Epithelial cell of esophagus (primary cell): ENCODE measurements at regions not wholly inside any gene's neighbourhood (a gene's known extent, or its start where the extent isn't known, plus 50 kb on each side); places are given as distances from the start of the nearest gene placed in this dataset.

Source experiments
- DNase-seq: peaks from one replicate; pipeline ENCODE4 v3.0.0; 2010; ENCODE audit warnings: low read depth
- H3K4me3 ChIP-seq: 2 replicates; pipeline ENCODE4 v1.5.1; 2011; ENCODE audit warnings: mild to moderate bottlenecking, low read length, control low read depth
- CTCF ChIP-seq: IDR thresholded peaks from 2 replicates; pipeline ENCODE4 v1.5.1; 2011; ENCODE audit warnings: low read depth, mild to moderate bottlenecking, low read length, control low read depth, inconsistent platforms; ENCODE audit not compliant: insufficient read depth; ENCODE audit errors: missing control alignments

DNA sequence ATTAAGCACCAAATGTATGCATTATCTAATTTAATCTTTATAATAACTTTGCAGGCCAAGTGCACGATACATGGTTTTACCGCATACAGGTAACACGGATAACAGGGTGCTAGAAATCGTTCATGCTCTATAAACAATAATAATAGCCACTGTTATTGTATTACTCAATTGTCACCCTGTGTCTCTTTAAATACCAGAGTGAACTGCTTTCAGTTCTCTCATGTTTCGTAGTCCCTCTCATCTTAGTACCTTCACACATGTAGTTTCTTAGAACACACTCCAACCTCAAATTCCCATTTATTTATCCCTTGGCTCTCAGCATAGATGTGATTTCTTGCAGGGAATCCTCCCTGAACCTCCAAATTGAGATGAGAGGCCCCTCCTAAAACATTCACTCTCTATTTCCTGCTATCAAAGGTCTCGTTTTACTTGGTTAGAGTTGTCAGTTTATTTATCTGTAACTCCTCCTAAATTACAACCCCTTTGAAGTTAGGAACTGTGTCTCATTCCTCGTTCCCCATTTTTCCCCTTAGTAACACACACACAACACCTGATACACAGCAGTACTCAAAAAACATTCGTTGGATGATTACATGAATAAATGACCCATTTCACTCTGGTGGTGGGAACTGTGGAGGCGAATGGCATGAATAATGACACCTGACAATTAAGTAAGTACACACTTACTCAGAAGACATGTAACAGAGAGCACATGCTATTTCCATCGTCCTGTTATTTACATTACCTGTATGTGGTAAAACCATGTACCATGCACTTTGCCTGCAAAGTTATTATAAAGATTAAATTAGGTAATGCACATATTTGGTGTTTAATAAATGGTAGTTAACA, 134.6 kb downstream of the BTG1 start:
- TF ChIP-seq CTCF: no peak
- no peak for DNase-seq
- no peak overlapping the region for H3K4me3 ChIP-seq

DNA sequence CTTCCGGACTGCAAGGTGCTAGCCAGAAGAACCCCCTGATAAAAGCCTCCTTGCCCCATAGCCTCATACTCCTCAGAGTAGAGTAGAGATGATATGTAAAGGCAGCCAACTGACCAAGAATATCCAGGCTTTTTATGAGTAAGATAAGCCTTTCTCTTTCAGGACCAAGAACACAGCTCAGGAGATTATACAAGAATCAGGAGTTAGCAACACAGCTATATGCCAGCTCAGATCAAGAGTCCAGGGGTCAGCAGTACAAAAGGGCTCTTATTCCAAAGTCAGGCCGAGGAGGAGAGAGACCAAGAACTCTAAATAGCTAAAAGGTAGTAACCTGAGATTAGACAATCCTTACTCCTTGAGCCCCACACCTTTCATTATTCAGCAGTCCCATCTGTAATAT, 135.3 kb downstream of the BTG1 start:
- no peak for DNase-seq
- H3K4me3 ChIP-seq: no peak overlapping the region
- no peak for TF ChIP-seq CTCF

DNA sequence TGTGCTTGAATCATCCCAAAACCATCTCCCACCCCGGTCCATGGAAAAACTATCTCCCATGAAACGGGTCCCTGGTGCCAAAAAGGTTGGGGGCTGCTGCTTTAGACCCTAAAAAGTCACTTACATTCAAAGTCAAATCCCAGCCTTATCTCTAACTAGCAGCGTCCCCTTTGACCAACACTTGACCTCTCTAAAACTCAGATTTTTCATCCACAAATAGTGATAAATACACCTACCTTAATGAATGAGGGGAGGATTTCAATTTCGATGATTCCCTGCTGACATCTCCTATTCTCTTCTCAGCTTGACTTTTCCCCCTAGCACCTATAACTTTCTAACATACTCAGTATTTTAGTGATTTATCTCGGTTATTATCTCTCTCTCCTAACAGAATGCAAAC, 137.3 kb downstream of the BTG1 start:
- H3K4me3 ChIP-seq: no peak overlapping the region
- TF ChIP-seq CTCF: no peak
- DNase-seq: no peak

DNA sequence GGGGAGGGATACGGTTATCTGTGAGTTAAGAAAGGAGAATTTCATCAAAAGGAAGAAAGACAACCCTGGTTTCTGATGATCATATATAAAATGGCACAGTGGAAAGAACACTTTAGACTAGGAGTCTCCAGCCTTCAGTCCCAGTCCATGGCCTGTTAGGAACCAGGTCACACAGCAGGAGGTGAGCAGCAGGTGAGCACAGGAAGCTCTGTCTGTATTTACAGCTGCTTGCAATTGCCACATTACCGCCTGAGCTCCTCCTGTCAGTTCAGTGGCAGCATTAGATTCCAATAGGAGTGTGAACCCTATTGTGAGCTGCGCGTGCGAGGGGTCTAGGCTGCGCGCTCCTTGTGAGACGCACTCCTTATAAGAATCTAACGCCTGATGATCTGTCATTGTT, 137.9 kb downstream of the BTG1 start:
- DNase-seq: no peak
- TF ChIP-seq CTCF: no peak
- no peak overlapping the region for H3K4me3 ChIP-seq

DNA sequence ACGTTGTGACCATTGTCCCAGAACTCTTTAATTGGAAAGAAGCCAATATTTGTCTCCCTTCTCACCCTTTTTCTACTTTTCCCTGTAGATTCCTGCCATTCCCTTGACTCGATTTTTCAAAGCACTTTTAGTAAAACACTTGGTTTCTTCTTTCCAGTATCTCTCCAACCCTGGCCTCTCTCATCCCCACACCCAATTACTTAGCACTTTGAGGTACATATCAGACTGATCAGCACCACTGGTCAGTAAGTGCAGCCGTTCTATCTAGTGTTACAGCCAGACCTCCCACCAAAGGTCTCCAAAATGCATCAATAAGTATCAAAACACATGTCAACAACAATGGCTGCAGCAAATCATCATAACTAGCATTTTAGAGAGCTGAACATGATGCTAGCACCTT, 141.9 kb downstream of the BTG1 start:
- DNase-seq: no peak
- no peak for TF ChIP-seq CTCF
- no peak overlapping the region for H3K4me3 ChIP-seq

GRCh38 chr12:92002673-92003382, 142.8 kb downstream of the BTG1 start:
- no peak for TF ChIP-seq CTCF
- H3K4me3 ChIP-seq: no peak overlapping the region
- no peak for DNase-seq

- TF ChIP-seq CTCF: no peak
- H3K4me3 ChIP-seq: no peak overlapping the region
- no peak for DNase-seq
Measured at GRCh38 chr12:92002195-92002649, 143.4 kb downstream of the BTG1 start.
